Sigmoid colon (tissue), 3 donors: ENCODE measurements at regions not wholly inside any gene's neighbourhood (a gene's known extent, or its start where the extent isn't known, plus 50 kb on each side); places are given as distances from the start of the nearest gene placed in this dataset.

Experiments used
- POLR2A ChIP-seq, 2 donors: fragments of 450-650 bp; IDR thresholded peaks; one replicate each; pipeline ENCODE4 v1.6.1; 2016; ENCODE audit warnings: antibody characterized with exemption in 2 of 2, mild to moderate bottlenecking in 2 of 2, moderate library complexity in 2 of 2
- TF ChIP-seq, protein P1 (sequence below), 4 experiments: fragments of 450-650 bp in 3 of 4; fragments of 200-600 bp in 1 of 4; IDR thresholded peaks; one replicate each; pipeline ENCODE4 v1.5.1; 2016 to 2019; ENCODE audit warnings: antibody characterized with exemption in 4 of 4, mild to moderate bottlenecking in 3 of 4, moderate library complexity in 2 of 4

DNA sequence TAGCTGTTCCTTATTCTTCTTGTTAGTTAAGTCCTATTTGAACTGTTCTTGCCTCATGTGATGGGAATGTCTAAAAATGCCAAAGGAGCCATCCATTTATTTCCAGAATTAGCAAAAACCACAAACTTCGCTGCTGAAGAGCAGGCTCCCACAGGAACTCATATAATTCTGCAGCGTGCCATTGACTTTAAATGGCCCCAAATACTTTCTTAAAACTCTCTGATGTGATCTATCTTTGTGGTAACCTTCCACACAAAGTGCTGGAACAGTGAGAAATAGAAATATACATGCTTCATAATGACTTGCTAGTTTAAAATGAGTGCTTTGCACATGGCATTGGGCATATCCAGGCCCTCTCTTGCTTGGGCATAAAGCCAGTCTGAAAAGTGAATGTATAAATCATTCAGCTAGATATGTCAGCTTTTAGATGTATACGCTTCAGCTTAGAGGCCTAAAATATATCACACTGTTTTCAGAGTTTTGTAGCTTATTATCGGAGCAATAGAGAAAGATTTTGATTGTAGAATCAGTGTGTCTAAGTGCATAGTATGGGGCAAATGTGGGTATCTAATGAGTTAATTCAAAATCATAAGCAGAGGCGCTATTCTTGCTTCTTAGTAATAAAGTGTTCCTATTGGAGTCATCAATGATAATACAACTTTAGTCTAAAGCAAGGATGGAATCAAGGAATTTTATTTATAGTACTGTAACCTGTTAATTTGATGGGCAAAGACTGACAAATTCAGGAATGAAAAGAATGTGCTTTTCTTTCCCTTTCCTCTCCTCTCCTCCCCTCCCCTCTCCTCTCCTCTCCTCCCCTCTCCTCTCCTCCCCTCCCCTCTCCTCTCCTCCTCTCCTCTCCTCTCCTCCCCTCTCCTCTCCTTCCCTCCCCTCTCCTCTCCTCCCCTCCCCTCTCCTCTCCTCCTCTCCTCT is 392.2 kb upstream of the ZFP42 start:
- TF ChIP-seq, protein P1, sequence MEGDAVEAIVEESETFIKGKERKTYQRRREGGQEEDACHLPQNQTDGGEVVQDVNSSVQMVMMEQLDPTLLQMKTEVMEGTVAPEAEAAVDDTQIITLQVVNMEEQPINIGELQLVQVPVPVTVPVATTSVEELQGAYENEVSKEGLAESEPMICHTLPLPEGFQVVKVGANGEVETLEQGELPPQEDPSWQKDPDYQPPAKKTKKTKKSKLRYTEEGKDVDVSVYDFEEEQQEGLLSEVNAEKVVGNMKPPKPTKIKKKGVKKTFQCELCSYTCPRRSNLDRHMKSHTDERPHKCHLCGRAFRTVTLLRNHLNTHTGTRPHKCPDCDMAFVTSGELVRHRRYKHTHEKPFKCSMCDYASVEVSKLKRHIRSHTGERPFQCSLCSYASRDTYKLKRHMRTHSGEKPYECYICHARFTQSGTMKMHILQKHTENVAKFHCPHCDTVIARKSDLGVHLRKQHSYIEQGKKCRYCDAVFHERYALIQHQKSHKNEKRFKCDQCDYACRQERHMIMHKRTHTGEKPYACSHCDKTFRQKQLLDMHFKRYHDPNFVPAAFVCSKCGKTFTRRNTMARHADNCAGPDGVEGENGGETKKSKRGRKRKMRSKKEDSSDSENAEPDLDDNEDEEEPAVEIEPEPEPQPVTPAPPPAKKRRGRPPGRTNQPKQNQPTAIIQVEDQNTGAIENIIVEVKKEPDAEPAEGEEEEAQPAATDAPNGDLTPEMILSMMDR (IDR thresholded peaks at IDR 0.05) = no peak
- TF ChIP-seq POLR2A (IDR thresholded peaks at IDR 0.05) = no peak
